Peyer's patch (tissue), 4 donors: ENCODE measurements at regions not wholly inside any gene's neighbourhood (a gene's known extent, or its start where the extent isn't known, plus 50 kb on each side); places are given as distances from the start of the nearest gene placed in this dataset.
"Not testable (repeated sequence)": the region's sequence is repeated elsewhere in the genome, so short reads cannot be mapped to it uniquely, and the experiment has no call there.

Experiments
- POLR2A ChIP-seq, 2 donors: fragments of 450-650 bp; IDR thresholded peaks; one replicate each; pipeline ENCODE4 v1.5.1; 2017; ENCODE audit warnings: antibody characterized with exemption in 2 of 2, mild to moderate bottlenecking in 2 of 2, moderate library complexity in 2 of 2
- TF ChIP-seq, protein P1 (sequence below), 6 experiments: fragments of 450-650 bp in 4 of 6; fragments of 200-600 bp in 2 of 6; sonication (generic) in 1 of 6; IDR thresholded peaks; one replicate each; pipeline ENCODE4 v1.5.1; 2017 to 2019; ENCODE audit warnings: antibody characterized with exemption in 6 of 6, mild to moderate bottlenecking in 3 of 6, moderate library complexity in 1 of 6

DNA sequence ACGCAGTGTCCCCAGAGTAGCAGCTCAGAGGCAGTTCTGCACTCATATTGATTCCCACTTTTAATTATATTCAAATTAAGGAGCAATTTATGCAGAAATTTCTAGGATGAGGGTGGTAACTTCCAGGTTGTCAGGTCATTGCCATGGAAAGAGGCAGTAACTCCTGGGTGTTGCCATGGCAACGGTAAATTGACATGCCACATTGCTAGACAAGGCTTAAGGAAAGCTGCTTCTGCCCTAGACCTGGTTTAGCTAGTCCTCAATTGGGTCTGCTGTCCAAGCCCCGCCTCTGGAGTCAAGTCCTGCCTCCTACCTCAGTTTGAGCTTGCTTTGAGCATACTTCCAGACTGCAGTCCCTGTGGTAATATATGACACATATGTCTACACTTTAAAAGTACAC lies 53.8 kb upstream of the CXorf66 start:
- TF ChIP-seq POLR2A (IDR thresholded peaks at IDR 0.05), result not testable (repeated sequence)
- TF ChIP-seq, protein P1, sequence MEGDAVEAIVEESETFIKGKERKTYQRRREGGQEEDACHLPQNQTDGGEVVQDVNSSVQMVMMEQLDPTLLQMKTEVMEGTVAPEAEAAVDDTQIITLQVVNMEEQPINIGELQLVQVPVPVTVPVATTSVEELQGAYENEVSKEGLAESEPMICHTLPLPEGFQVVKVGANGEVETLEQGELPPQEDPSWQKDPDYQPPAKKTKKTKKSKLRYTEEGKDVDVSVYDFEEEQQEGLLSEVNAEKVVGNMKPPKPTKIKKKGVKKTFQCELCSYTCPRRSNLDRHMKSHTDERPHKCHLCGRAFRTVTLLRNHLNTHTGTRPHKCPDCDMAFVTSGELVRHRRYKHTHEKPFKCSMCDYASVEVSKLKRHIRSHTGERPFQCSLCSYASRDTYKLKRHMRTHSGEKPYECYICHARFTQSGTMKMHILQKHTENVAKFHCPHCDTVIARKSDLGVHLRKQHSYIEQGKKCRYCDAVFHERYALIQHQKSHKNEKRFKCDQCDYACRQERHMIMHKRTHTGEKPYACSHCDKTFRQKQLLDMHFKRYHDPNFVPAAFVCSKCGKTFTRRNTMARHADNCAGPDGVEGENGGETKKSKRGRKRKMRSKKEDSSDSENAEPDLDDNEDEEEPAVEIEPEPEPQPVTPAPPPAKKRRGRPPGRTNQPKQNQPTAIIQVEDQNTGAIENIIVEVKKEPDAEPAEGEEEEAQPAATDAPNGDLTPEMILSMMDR (IDR thresholded peaks at IDR 0.05), result not testable (repeated sequence)
